Naive B cell (primary cell): ENCODE measurements at regions not wholly inside any gene's neighbourhood (a gene's known extent, or its start where the extent isn't known, plus 50 kb on each side); places are given as distances from the start of the nearest gene placed in this dataset.

Experiments used
- ATAC-seq, 2 donors: fragments of 150-1000 bp; cut with Tn5 transposase; 2 replicates each; pipeline ENCODE4 v1.10.0; 2021; ENCODE audit warnings: low read depth in 2 of 2, mild to moderate bottlenecking in 2 of 2, moderate library complexity in 2 of 2
- DNase-seq: peaks from one replicate; pipeline ENCODE4 v3.0.0; 2022
- H3K27ac Mint-ChIP-seq, 6 donors: one replicate each; pipeline ENCODE4 v1.8.0; 2020 to 2022; ENCODE audit warnings: mild to moderate bottlenecking in 6 of 6, mixed read lengths in 6 of 6, moderate library complexity in 5 of 6, inconsistent platforms in 2 of 6
- H3K27me3 Mint-ChIP-seq, 3 donors: one replicate each; pipeline ENCODE4 v1.8.0; 2021 to 2022; ENCODE audit warnings: mixed read lengths in 3 of 3, mild to moderate bottlenecking in 1 of 3
- H3K36me3 Mint-ChIP-seq, 2 donors: one replicate each; pipeline ENCODE4 v1.8.0; 2020 to 2022; ENCODE audit warnings: mixed read lengths in 2 of 2, inconsistent platforms in 1 of 2, mild to moderate bottlenecking in 1 of 2
- H3K4me1 Mint-ChIP-seq, 3 donors: one replicate each; pipeline ENCODE4 v1.8.0; 2020 to 2022; ENCODE audit warnings: mixed read lengths in 3 of 3, inconsistent platforms in 1 of 3, mild to moderate bottlenecking in 1 of 3, moderate library complexity in 1 of 3
- H3K4me3 Mint-ChIP-seq, 8 donors: one replicate each; pipeline ENCODE4 v1.8.0; 2020 to 2022; ENCODE audit warnings: mild to moderate bottlenecking in 8 of 8, mixed read lengths in 8 of 8, moderate library complexity in 8 of 8, inconsistent platforms in 2 of 8
- H3K9me3 Mint-ChIP-seq, 7 donors: one replicate each; pipeline ENCODE4 v1.8.0; 2020 to 2022; ENCODE audit warnings: mixed read lengths in 7 of 7, mild to moderate bottlenecking in 5 of 7, inconsistent platforms in 2 of 7, moderate library complexity in 1 of 7

GRCh38 chr3:89983449-89983848 is 876.0 kb downstream of the EPHA3 start:
- no peak for ATAC-seq
- DNase-seq: no peak
- Mint-ChIP-seq H3K4me3 (no peak overlapping the region), H3K36me3 (no peaks in the 10 kb centered on the region), H3K27me3 (no peaks in the 10 kb centered on the region), H3K4me1 (no peaks in the 10 kb centered on the region), H3K27ac (no peak overlapping the region), H3K9me3 (peaks cover 2 to 17% (median 11%) of the 10 kb centered on the region in 7 donors)

GRCh38 chr3:90005281-90005847 is 897.9 kb downstream of the EPHA3 start:
- no peaks in the 10 kb centered on the region for H3K36me3 Mint-ChIP-seq
- H3K4me1 Mint-ChIP-seq: no peaks in the 10 kb centered on the region
- H3K27ac Mint-ChIP-seq: no peak overlapping the region
- ATAC-seq: no peak
- no peak overlapping the region for H3K4me3 Mint-ChIP-seq
- peaks cover 0 to 8% (median 0%) of the 10 kb centered on the region in 7 donors for H3K9me3 Mint-ChIP-seq
- no peaks in the 10 kb centered on the region for H3K27me3 Mint-ChIP-seq
- no peak for DNase-seq

DNA sequence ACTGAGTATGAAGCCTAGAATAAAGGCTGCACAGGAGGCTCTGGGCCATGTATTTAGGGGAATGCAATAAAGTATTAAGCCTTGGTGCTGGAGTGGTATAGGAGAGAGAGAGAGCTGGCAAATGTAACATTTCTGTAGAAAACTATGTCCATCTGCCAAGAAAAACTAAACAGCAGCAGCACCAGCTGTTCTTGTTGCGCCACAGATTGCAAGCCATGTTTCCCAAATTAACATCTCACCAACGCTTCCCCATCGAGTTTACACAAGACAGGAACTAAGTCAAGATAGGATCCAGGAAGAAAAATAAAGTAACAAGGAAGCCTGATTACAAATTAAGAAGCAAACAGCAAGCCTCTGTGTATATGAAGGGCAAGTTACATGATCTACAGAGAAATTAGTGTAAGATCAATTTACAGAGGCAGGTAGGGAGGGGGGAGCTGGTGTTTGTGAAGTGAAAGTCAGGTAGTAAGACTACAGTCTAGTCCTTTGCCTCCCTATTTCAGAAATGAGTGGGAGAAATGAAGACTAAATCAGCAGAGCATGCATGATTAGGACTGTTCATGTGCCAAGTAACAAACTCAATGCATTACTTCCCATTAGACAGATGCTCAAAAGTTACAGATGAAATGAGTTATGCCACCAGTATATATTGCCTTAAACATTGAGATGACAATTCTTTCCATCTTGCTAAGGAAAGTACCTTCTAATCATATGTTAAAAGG is 900.5 kb downstream of the EPHA3 start:
- Mint-ChIP-seq H3K4me3 (no peak overlapping the region), H3K27me3 (no peaks in the 10 kb centered on the region), H3K36me3 (no peaks in the 10 kb centered on the region), H3K27ac (no peak overlapping the region), H3K9me3 (peaks cover 0 to 8% (median 1%) of the 10 kb centered on the region in 7 donors), H3K4me1 (no peaks in the 10 kb centered on the region)
- no peak for ATAC-seq
- no peak for DNase-seq

- no peak for ATAC-seq
- Mint-ChIP-seq H3K36me3 (no peaks in the 10 kb centered on the region), H3K27me3 (no peaks in the 10 kb centered on the region), H3K9me3 (peaks cover 0 to 11% (median 0%) of the 10 kb centered on the region in 7 donors), H3K4me1 (no peaks in the 10 kb centered on the region), H3K27ac (no peak overlapping the region), H3K4me3 (no peak overlapping the region)
- no peak for DNase-seq
Observed at GRCh38 chr3:90010341-90010740, 902.9 kb downstream of the EPHA3 start.

- DNase-seq (no peak), ATAC-seq (no peak)
- H3K36me3 Mint-ChIP-seq: no peaks in the 10 kb centered on the region
- no peaks in the 10 kb centered on the region for H3K4me1 Mint-ChIP-seq
- no peak overlapping the region for H3K27ac Mint-ChIP-seq
- no peaks in the 10 kb centered on the region for H3K27me3 Mint-ChIP-seq
- H3K9me3 Mint-ChIP-seq: peaks cover 0 to 11% (median 1%) of the 10 kb centered on the region in 7 donors
- H3K4me3 Mint-ChIP-seq: no peak overlapping the region
Observed at GRCh38 chr3:90011131-90011530, 903.7 kb downstream of the EPHA3 start.

- Mint-ChIP-seq H3K4me3 (no peak overlapping the region), H3K27me3 (no peaks in the 10 kb centered on the region), H3K9me3 (peaks cover 0 to 11% (median 1%) of the 10 kb centered on the region in 7 donors), H3K27ac (no peak overlapping the region), H3K36me3 (no peaks in the 10 kb centered on the region), H3K4me1 (no peaks in the 10 kb centered on the region)
- no peak for ATAC-seq
- no peak for DNase-seq
Observed at GRCh38 chr3:90011596-90011995, 904.2 kb downstream of the EPHA3 start.

DNA sequence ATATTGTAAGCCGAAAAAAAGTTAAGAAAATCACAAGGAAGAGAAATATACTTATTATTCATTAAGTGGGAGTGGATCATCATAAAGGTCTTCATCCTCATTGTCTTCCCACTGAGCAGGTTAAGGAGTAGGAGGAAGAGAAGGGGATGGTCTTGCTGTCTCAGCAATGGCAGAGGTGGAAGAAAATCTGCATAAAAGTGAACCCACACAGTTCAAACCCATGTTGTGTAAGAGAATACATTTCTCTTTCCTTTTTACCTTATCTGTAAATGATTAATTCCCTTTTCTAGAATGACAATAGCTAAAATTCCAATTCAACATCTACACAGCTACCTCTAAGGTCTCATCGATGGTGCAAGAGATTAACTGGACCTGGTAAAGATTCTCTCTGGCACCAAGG is 904.6 kb downstream of the EPHA3 start:
- no peak for DNase-seq
- Mint-ChIP-seq H3K4me3 (no peak overlapping the region), H3K27me3 (no peaks in the 10 kb centered on the region), H3K9me3 (peaks cover 0 to 11% (median 1%) of the 10 kb centered on the region in 7 donors), H3K27ac (peak overlapping the region in 1 of 6 donors; percentile 44), H3K4me1 (no peaks in the 10 kb centered on the region), H3K36me3 (no peaks in the 10 kb centered on the region)
- no peak for ATAC-seq

DNA sequence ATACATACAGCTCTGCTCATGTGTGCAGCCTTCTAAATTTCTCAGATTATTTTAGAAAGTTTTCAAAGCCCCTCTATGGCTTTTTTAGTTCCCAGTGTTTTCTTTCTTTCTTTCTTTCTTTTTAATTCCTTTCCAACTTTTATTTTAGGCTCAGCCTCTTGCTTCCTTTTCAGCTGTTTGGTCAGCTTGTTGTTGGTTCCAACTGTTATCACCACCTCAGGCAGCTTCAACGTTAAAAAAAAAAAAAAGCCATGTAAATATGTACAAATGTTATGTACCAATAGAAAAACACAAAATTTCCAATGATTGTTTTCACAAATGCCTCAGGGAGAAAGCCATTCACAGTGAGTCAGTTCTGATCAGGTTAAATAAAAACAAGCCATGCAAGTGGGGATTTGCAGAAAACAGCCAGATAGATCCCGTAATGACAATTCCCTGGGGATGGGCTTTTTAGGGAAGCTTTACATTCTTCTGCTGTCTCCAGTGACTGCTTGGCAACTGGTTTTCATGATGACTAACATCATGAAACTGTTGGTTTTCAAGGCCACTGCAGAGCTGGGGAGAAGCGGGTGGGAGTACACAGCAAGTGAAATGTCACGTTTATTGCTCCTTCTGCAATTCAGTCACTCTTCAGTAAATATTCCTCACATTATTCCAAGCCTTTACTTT is 908.4 kb downstream of the EPHA3 start:
- no peak overlapping the region for H3K27ac Mint-ChIP-seq
- ATAC-seq: no peak
- no peaks in the 10 kb centered on the region for H3K36me3 Mint-ChIP-seq
- H3K4me1 Mint-ChIP-seq: no peaks in the 10 kb centered on the region
- no peak for DNase-seq
- H3K9me3 Mint-ChIP-seq: peaks cover 0 to 11% (median 3%) of the 10 kb centered on the region in 7 donors
- no peak overlapping the region for H3K4me3 Mint-ChIP-seq
- no peaks in the 10 kb centered on the region for H3K27me3 Mint-ChIP-seq

- H3K36me3 Mint-ChIP-seq: no peaks in the 10 kb centered on the region
- no peak for ATAC-seq
- H3K9me3 Mint-ChIP-seq: peaks cover 0 to 11% (median 3%) of the 10 kb centered on the region in 7 donors
- no peaks in the 10 kb centered on the region for H3K27me3 Mint-ChIP-seq
- no peak overlapping the region for H3K4me3 Mint-ChIP-seq
- no peaks in the 10 kb centered on the region for H3K4me1 Mint-ChIP-seq
- no peak for DNase-seq
- no peak overlapping the region for H3K27ac Mint-ChIP-seq
Observed at GRCh38 chr3:90016555-90016954, 909.1 kb downstream of the EPHA3 start.

GRCh38 chr3:90018779-90019178 is 911.4 kb downstream of the EPHA3 start:
- H3K4me3 Mint-ChIP-seq: no peak overlapping the region
- no peak overlapping the region for H3K27ac Mint-ChIP-seq
- H3K27me3 Mint-ChIP-seq: no peaks in the 10 kb centered on the region
- no peak for ATAC-seq
- H3K36me3 Mint-ChIP-seq: no peaks in the 10 kb centered on the region
- no peak for DNase-seq
- H3K4me1 Mint-ChIP-seq: no peaks in the 10 kb centered on the region
- H3K9me3 Mint-ChIP-seq: peaks cover 0 to 4% (median 0%) of the 10 kb centered on the region in 7 donors

DNA sequence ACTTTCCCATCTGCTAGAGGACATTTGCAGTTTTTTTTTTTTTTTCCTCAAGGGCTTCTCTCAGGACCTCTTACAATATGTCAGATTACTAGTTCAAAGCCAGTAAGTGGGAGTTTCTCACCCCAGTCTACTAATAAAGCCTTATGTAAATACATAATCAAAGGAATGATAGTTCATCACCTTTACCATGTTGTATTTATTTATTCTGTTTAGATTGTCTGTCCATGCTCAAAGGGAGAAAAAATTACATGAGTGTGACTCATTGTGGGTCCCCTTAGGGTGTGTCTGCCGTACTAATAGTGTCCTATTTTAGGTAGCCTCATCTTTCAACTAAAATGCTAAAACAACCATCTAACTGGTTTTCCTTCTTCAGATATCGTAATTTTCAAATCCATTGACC is 917.6 kb downstream of the EPHA3 start:
- ATAC-seq: no peak
- no peak overlapping the region for H3K4me3 Mint-ChIP-seq
- H3K9me3 Mint-ChIP-seq: peaks cover 0 to 4% (median 0%) of the 10 kb centered on the region in 7 donors

DNA sequence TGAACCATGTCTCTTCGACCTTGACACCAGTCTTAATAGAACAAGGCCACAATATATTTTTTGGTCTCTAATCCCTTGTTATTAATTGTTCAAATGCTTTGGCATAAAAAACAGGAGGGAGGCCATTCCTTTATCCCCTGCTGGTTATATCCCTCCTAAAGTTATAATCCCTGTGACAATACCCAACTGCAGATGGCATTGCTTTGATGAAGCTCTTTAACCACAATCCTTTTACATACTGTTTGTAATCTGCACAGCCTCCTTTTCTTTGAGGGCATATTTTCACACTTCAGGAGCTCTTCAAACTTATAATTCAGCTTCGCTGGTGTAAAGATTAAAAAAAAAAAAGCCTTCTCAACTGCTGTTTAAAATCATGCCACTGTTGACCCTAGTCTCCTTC is 919.0 kb downstream of the EPHA3 start:
- DNase-seq (no peak), ATAC-seq (no peak)
- Mint-ChIP-seq H3K9me3 (peaks cover 0 to 1% (median 0%) of the 10 kb centered on the region in 7 donors), H3K36me3 (no peaks in the 10 kb centered on the region), H3K4me3 (no peak overlapping the region), H3K27ac (no peak overlapping the region), H3K4me1 (no peaks in the 10 kb centered on the region), H3K27me3 (no peaks in the 10 kb centered on the region)

More for the DNA sequence above, 917.6 kb downstream of the EPHA3 start:
- H3K4me1 Mint-ChIP-seq: no peaks in the 10 kb centered on the region
- H3K36me3 Mint-ChIP-seq: no peaks in the 10 kb centered on the region
- no peak for DNase-seq
- no peaks in the 10 kb centered on the region for H3K27me3 Mint-ChIP-seq
- no peak overlapping the region for H3K27ac Mint-ChIP-seq

DNA sequence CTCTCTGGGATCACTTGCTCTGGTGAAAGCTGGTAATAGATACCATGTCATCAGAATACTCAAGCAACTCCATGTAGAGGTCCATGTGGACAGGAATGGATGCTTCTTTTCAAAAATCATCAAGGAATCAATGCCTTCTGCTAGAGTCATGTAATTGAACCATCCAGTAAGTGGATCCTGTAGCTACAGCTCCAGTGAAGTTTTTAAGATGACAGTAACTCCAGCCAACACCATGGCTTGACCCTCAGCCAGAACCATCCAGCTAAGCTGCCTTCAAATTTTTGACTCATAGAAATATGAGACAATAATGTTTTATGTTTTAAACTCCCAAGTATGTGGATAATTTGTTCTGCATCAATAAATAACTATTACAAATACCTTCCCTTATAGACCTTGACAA is 923.7 kb downstream of the EPHA3 start:
- peaks cover 0 to 4% (median 0%) of the 10 kb centered on the region in 7 donors for H3K9me3 Mint-ChIP-seq
- H3K27me3 Mint-ChIP-seq: no peaks in the 10 kb centered on the region
- DNase-seq: no peak
- H3K27ac Mint-ChIP-seq: no peak overlapping the region
- no peaks in the 10 kb centered on the region for H3K4me1 Mint-ChIP-seq
- no peak overlapping the region for H3K4me3 Mint-ChIP-seq
- no peak for ATAC-seq
- H3K36me3 Mint-ChIP-seq: no peaks in the 10 kb centered on the region
